ENCODE measurements at regions not wholly inside any gene's neighbourhood (a gene's known extent, or its start where the extent isn't known, plus 50 kb on each side); places are given as distances from the start of the nearest gene placed in this dataset.
A peak's percentile ranks its signal among the peaks of the same experiment; 100 is the strongest.

GRCh38 chr11:109303342-109303741, 118.6 kb upstream of the C11orf87 start:
- Histone ChIP-seq H4K20me1 (ENCODE audit: insufficient read depth) (no peaks in the 10 kb centered on the region), H3K36me3 (replicated peaks in 1 of 2; ENCODE audit: control insufficient read depth in 1 of 2, insufficient read depth in 2 of 2, low read length in 1 of 2) (no peaks in the 10 kb centered on the region), H3K4me3 (ENCODE audit: low read depth in 2 of 2, low read length in 1 of 2) (no peak overlapping the region), H3K9me3 (no peaks in the 10 kb centered on the region), H3K27me3 (ENCODE audit: insufficient read depth) (no peaks in the 10 kb centered on the region), H3K4me2 (no peak overlapping the region), H2AFZ (ENCODE audit: low read depth) (no peak overlapping the region; the same call in 1 of the 2 replicates), H3K4me1 (ENCODE audit: control insufficient read depth in 1 of 2, insufficient read depth in 2 of 2, low read depth in 1 of 2, low read length in 1 of 2) (peaks cover 0 to 7% of the 10 kb centered on the region in 2 experiments; a peak in 3 of 4 replicates), H3K9me2 (no peaks in the 10 kb centered on the region), H3K27ac (ENCODE audit: low read depth in 2 of 2, low read length in 1 of 2) (no peak overlapping the region), H3K79me2 (ENCODE audit: insufficient read depth) (no peaks in the 10 kb centered on the region), H3K9ac (no peak overlapping the region), H3F3A (replicated peaks; ENCODE audit: insufficient read depth) (no peaks in the 10 kb centered on the region)
- ChIA-PET CTCF (interaction anchor here (1.1 kb wide), 1 partner anchor 118 kb away, joined by 3 read pairs; no protein-coding TSS in a partner anchor), POLR2A (no interaction called here)
- WGBS (ENCODE audit: low lambda C conversion rate) = 84% methylated on average over 1 of the region's 1 CpG
- no peak for TF ChIP-seq REST (IDR thresholded peaks at IDR 0.05; ENCODE audit: low read depth, low read length)
- no peak for TF ChIP-seq MEF2A (IDR thresholded peaks at IDR 0.05; ENCODE audit: borderline replicate concordance, low read depth)
- no peak for TF ChIP-seq SMC3 (IDR thresholded peaks at IDR 0.05; ENCODE audit: low read depth, low read length)
- TF ChIP-seq USF1 (IDR thresholded peaks at IDR 0.05; ENCODE audit: borderline replicate concordance, low read depth) = no peak
- no peak for TF ChIP-seq POLR2AphosphoS5 (IDR thresholded peaks at IDR 0.05; ENCODE audit: low read depth, low read length)
- no peak for TF ChIP-seq RCOR1 (IDR thresholded peaks at IDR 0.05; ENCODE audit: low read length)
- TF ChIP-seq GABPA (IDR thresholded peaks at IDR 0.05; ENCODE audit: low read depth) = no peak
- TF ChIP-seq RAD21 (IDR thresholded peaks at IDR 0.05; ENCODE audit: low read length) = no peak
- TF ChIP-seq CTCF (IDR thresholded peaks at IDR 0.05) = no peak
- no peak for TF ChIP-seq NRF1 (IDR thresholded peaks at IDR 0.05; ENCODE audit: low read depth, low read length)
- DNase-seq = no peak

GRCh38 chr11:109304159-109304558, 117.8 kb upstream of the C11orf87 start:
- Histone ChIP-seq H3K36me3 (replicated peaks in 1 of 2; ENCODE audit: control insufficient read depth in 1 of 2, insufficient read depth in 2 of 2, low read length in 1 of 2) (no peaks in the 10 kb centered on the region), H3K4me1 (ENCODE audit: control insufficient read depth in 1 of 2, insufficient read depth in 2 of 2, low read depth in 1 of 2, low read length in 1 of 2) (peaks cover 0 to 4% of the 10 kb centered on the region in 2 experiments; a peak in 2 of 4 replicates), H3F3A (replicated peaks; ENCODE audit: insufficient read depth) (no peaks in the 10 kb centered on the region), H3K27me3 (ENCODE audit: insufficient read depth) (no peaks in the 10 kb centered on the region), H3K27ac (ENCODE audit: low read depth in 2 of 2, low read length in 1 of 2) (no peak overlapping the region), H3K9me3 (no peaks in the 10 kb centered on the region), H3K9ac (no peak overlapping the region), H3K9me2 (no peaks in the 10 kb centered on the region), H4K20me1 (ENCODE audit: insufficient read depth) (no peaks in the 10 kb centered on the region), H3K79me2 (ENCODE audit: insufficient read depth) (no peaks in the 10 kb centered on the region), H2AFZ (ENCODE audit: low read depth) (no peak overlapping the region), H3K4me3 (ENCODE audit: low read depth in 2 of 2, low read length in 1 of 2) (no peak overlapping the region), H3K4me2 (no peak overlapping the region)
- POLR2A ChIA-PET = no interaction called here
- DNase-seq = no peak
- 63% methylated on average over 1 of the region's 1 CpG for WGBS (ENCODE audit: low lambda C conversion rate)
- TF ChIP-seq SIN3A (IDR thresholded peaks at IDR 0.05; ENCODE audit: borderline replicate concordance, low read depth, low read length) (no peak), FOXM1 (IDR thresholded peaks at IDR 0.05; ENCODE audit: low read depth) (no peak), JUND (IDR thresholded peaks at IDR 0.05) (0 out of 2 replicates have a peak, but pooled peaks have one; percentile 11), TAF1 (IDR thresholded peaks at IDR 0.05; ENCODE audit: borderline replicate concordance, low read depth, low read length) (no peak), EZH2phosphoT487 (IDR thresholded peaks at IDR 0.05; ENCODE audit: borderline replicate concordance, low read depth) (no peak), TCF12 (IDR thresholded peaks at IDR 0.05) (peak; percentile 29; the same call in 1 of the 2 replicates), FOSL2 (IDR thresholded peaks at IDR 0.05; ENCODE audit: borderline replicate concordance, low read depth) (peak; percentile 20; the same call in 1 of the 2 replicates)
- CTCF ChIA-PET = no interaction called here

Data from SK-N-SH (cell line).